NOMO-1 (cell line): ENCODE measurements at regions not wholly inside any gene's neighbourhood (a gene's known extent, or its start where the extent isn't known, plus 50 kb on each side); places are given as distances from the start of the nearest gene placed in this dataset.
"Not testable (repeated sequence)": the region's sequence is repeated elsewhere in the genome, so short reads cannot be mapped to it uniquely, and the experiment has no call there.

Experiments
- DNase-seq, 2 experiments: peaks; one replicate each; lab custom pipeline; 2025; ENCODE audit not compliant: unreplicated experiment in 2 of 2; lab: John Stamatoyannopoulos, UW

- DNase-seq, result no peak
Measured at GRCh38 chr6:106749609-106750008, 120.2 kb downstream of the QRSL1 start.

GRCh38 chr6:106748547-106749207, 119.3 kb downstream of the QRSL1 start:
- DNase-seq, result no peak

- no peak for DNase-seq
Measured at GRCh38 chr6:106747139-106747538, 117.8 kb downstream of the QRSL1 start.

- DNase-seq, result no peak
Measured at GRCh38 chr6:106746652-106747051, 117.3 kb downstream of the QRSL1 start.

- DNase-seq, result no peak
Measured at GRCh38 chr6:106745824-106746582, 116.6 kb downstream of the QRSL1 start.

- DNase-seq, result no peak
Measured at GRCh38 chr6:106745197-106745770, 115.9 kb downstream of the QRSL1 start.

GRCh38 chr6:106744781-106745180, 115.4 kb downstream of the QRSL1 start:
- DNase-seq, result no peak

- DNase-seq, result not testable (repeated sequence)
Measured at GRCh38 chr6:106744029-106744428, 114.7 kb downstream of the QRSL1 start.

GRCh38 chr6:106743612-106744011, 114.2 kb downstream of the QRSL1 start:
- no peak for DNase-seq

- no peak for DNase-seq
Measured at GRCh38 chr6:106740287-106740686, 110.9 kb downstream of the QRSL1 start.

- DNase-seq, result no peak
Measured at GRCh38 chr6:106739387-106739786, 110.0 kb downstream of the QRSL1 start.

- DNase-seq, result no peak
Measured at GRCh38 chr6:106736502-106736901, 107.1 kb downstream of the QRSL1 start.

GRCh38 chr6:106735828-106736227, 106.5 kb downstream of the QRSL1 start:
- no peak for DNase-seq

GRCh38 chr6:106735136-106735633, 105.8 kb downstream of the QRSL1 start:
- no peak for DNase-seq

- no peak for DNase-seq
Measured at GRCh38 chr6:106733386-106733785, 104.0 kb downstream of the QRSL1 start.

- DNase-seq, result no peak
Measured at GRCh38 chr6:106732376-106732940, 103.1 kb downstream of the QRSL1 start.

GRCh38 chr6:106731843-106732160, 102.4 kb downstream of the QRSL1 start:
- DNase-seq, result no peak

- no peak for DNase-seq
Measured at GRCh38 chr6:106731144-106731842, 101.9 kb downstream of the QRSL1 start.

- DNase-seq, result no peak
Measured at GRCh38 chr6:106730718-106731117, 101.3 kb downstream of the QRSL1 start.

- no peak for DNase-seq
Measured at GRCh38 chr6:106730264-106730663, 100.9 kb downstream of the QRSL1 start.

GRCh38 chr6:106729841-106730240, 100.5 kb downstream of the QRSL1 start:
- no peak for DNase-seq
